DOHH2 (cell line): ENCODE measurements at regions not wholly inside any gene's neighbourhood (a gene's known extent, or its start where the extent isn't known, plus 50 kb on each side); places are given as distances from the start of the nearest gene placed in this dataset.

Experiments
- H3F3A ChIP-seq: fragments of 200-600 bp; sonication (generic), shearing (Covaris generic); 2 replicates; pipeline ENCODE4 v1.6.0; 2016; ENCODE audit warnings: antibody characterized with exemption, mild to moderate bottlenecking; ENCODE audit not compliant: control insufficient read depth, insufficient read depth
- H3K27ac ChIP-seq: fragments of 200-600 bp; sonication (generic); 2 replicates; pipeline ENCODE4 v1.5.1; 2014; ENCODE audit warnings: low read depth, mild to moderate bottlenecking, low read length, moderate library complexity
- H3K27me3 ChIP-seq: fragments of 200-600 bp; sonication (generic); 2 replicates; pipeline ENCODE4 v1.6.1; 2014; ENCODE audit warnings: mild to moderate bottlenecking, low read length, mixed read lengths; ENCODE audit not compliant: control insufficient read depth
- H3K36me3 ChIP-seq: fragments of 200-600 bp; sonication (generic); 2 replicates; pipeline ENCODE4 v1.6.1; 2014; ENCODE audit warnings: mild to moderate bottlenecking, low read length, moderate library complexity, mixed read lengths; ENCODE audit not compliant: control insufficient read depth
- H3K4me1 ChIP-seq: fragments of 200-600 bp; sonication (generic); 2 replicates; pipeline ENCODE4 v1.6.1; 2014; ENCODE audit warnings: mild to moderate bottlenecking, low read length, mixed read lengths; ENCODE audit not compliant: control insufficient read depth
- H3K4me2 ChIP-seq: fragments of 200-600 bp; sonication (generic); 2 replicates; pipeline ENCODE4 v1.6.0; 2014; ENCODE audit warnings: mild to moderate bottlenecking, low read length, moderate library complexity
- H3K4me3 ChIP-seq: fragments of 200-600 bp; sonication (generic); 2 replicates; pipeline ENCODE4 v1.5.1; 2014; ENCODE audit warnings: mild to moderate bottlenecking, low read length, mixed read lengths
- H3K79me2 ChIP-seq: fragments of 200-600 bp; sonication (generic); 2 replicates; pipeline ENCODE4 v1.6.1; 2014; ENCODE audit warnings: mild to moderate bottlenecking, low read length, mixed read lengths; ENCODE audit not compliant: control insufficient read depth
- H3K9me2 ChIP-seq: fragments of 200-600 bp; sonication (generic); replicated peaks from 2 replicates; pipeline ENCODE4 v1.6.1; 2014; ENCODE audit warnings: mild to moderate bottlenecking, low read length, mixed read lengths; ENCODE audit not compliant: control insufficient read depth
- H3K9me3 ChIP-seq: fragments of 200-600 bp; sonication (generic); 2 replicates; pipeline ENCODE4 v1.6.1; 2014; ENCODE audit warnings: antibody characterized with exemption, low read length, mixed read lengths; ENCODE audit not compliant: control insufficient read depth, insufficient read depth
- H4K20me1 ChIP-seq: fragments of 200-600 bp; sonication (generic); 2 replicates; pipeline ENCODE4 v1.6.0; 2014; ENCODE audit warnings: low read depth, mild to moderate bottlenecking, antibody characterized with exemption, low read length, moderate library complexity; ENCODE audit not compliant: control insufficient read depth, insufficient read depth
- CTCF ChIP-seq: fragments of 200-600 bp; sonication (generic); IDR thresholded peaks from one replicate; pipeline ENCODE4 v1.5.1; 2014; ENCODE audit warnings: antibody characterized with exemption, mild to moderate bottlenecking, low read depth, low read length; ENCODE audit not compliant: poor library complexity, severe bottlenecking
- EZH2phosphoT487 ChIP-seq: fragments of 200-600 bp; sonication (generic); IDR thresholded peaks from 2 replicates; pipeline ENCODE4 v1.6.1; 2017; ENCODE audit warnings: borderline replicate concordance, mild to moderate bottlenecking, antibody characterized with exemption, low read length, moderate library complexity, mixed read lengths

GRCh38 chr14:71654810-71655209, 277.4 kb upstream of the RGS6 start:
- Histone ChIP-seq H3K36me3 (no peaks in the 10 kb centered on the region), H3K27me3 (no peaks in the 10 kb centered on the region)

GRCh38 chr14:71658261-71658860, 273.9 kb upstream of the RGS6 start:
- H3K4me2 ChIP-seq: no peak overlapping the region
- TF ChIP-seq EZH2phosphoT487: no peak
- no peak for TF ChIP-seq CTCF
- no peak overlapping the region for H3K27ac ChIP-seq
- H3K36me3 ChIP-seq: peaks cover 15% of the 10 kb centered on the region
- H3K4me1 ChIP-seq: no peaks in the 10 kb centered on the region
- no peak overlapping the region for H3K4me3 ChIP-seq
- no peaks in the 10 kb centered on the region for H3K9me2 ChIP-seq
- H3K9me3 ChIP-seq: no peaks in the 10 kb centered on the region
- no peaks in the 10 kb centered on the region for H4K20me1 ChIP-seq
- no peaks in the 10 kb centered on the region for H3K27me3 ChIP-seq
- no peaks in the 10 kb centered on the region for H3F3A ChIP-seq
- H3K79me2 ChIP-seq: no peaks in the 10 kb centered on the region

More at GRCh38 chr14:71654810-71655209, 277.4 kb upstream of the RGS6 start:
- H3K79me2 ChIP-seq: no peaks in the 10 kb centered on the region
- no peaks in the 10 kb centered on the region for H3K9me3 ChIP-seq
- H3F3A ChIP-seq: no peaks in the 10 kb centered on the region
- TF ChIP-seq CTCF (no peak), EZH2phosphoT487 (no peak)
- no peaks in the 10 kb centered on the region for H4K20me1 ChIP-seq
- H3K4me2 ChIP-seq: no peak overlapping the region
- H3K4me1 ChIP-seq: no peaks in the 10 kb centered on the region
- H3K27ac ChIP-seq: no peak overlapping the region
- H3K4me3 ChIP-seq: no peak overlapping the region
- no peaks in the 10 kb centered on the region for H3K9me2 ChIP-seq

GRCh38 chr14:71659159-71659558, 273.1 kb upstream of the RGS6 start:
- no peak for TF ChIP-seq EZH2phosphoT487
- no peak for TF ChIP-seq CTCF
- H3K4me3 ChIP-seq: no peak overlapping the region
- H4K20me1 ChIP-seq: no peaks in the 10 kb centered on the region
- no peak overlapping the region for H3K4me2 ChIP-seq
- no peaks in the 10 kb centered on the region for H3K79me2 ChIP-seq
- no peaks in the 10 kb centered on the region for H3K9me3 ChIP-seq
- no peaks in the 10 kb centered on the region for H3F3A ChIP-seq
- H3K27me3 ChIP-seq: no peaks in the 10 kb centered on the region
- H3K4me1 ChIP-seq: no peaks in the 10 kb centered on the region
- no peak overlapping the region for H3K27ac ChIP-seq
- peaks cover 15% of the 10 kb centered on the region for H3K36me3 ChIP-seq
- no peaks in the 10 kb centered on the region for H3K9me2 ChIP-seq
